IPS-NIHi7 (cell line): ENCODE measurements at regions not wholly inside any gene's neighbourhood (a gene's known extent, or its start where the extent isn't known, plus 50 kb on each side); places are given as distances from the start of the nearest gene placed in this dataset.
"Not testable (repeated sequence)": the region's sequence is repeated elsewhere in the genome, so short reads cannot be mapped to it uniquely, and the experiment has no call there.

Source experiments
- DNase-seq: peaks from one replicate; pipeline ENCODE4 v3.0.0; 2012; ENCODE audit warnings: mixed read lengths; ENCODE audit errors: extremely low spot score

GRCh38 chr3:195999176-195999575 lies 82.7 kb downstream of the TFRC start:
- not testable (repeated sequence) for DNase-seq

- not testable (repeated sequence) for DNase-seq
These were observed 85.6 kb downstream of the TFRC start for GRCh38 chr3:195996314-195996713.

GRCh38 chr3:195994343-195994742 lies 86.0 kb upstream of the TNK2 start:
- DNase-seq, result not testable (repeated sequence)

- not testable (repeated sequence) for DNase-seq
These were observed 85.3 kb upstream of the TNK2 start for GRCh38 chr3:195993671-195994070.

- DNase-seq, result not testable (repeated sequence)
These were observed 84.7 kb upstream of the TNK2 start for GRCh38 chr3:195992956-195993595.

- DNase-seq, result not testable (repeated sequence)
These were observed 83.6 kb upstream of the TNK2 start for GRCh38 chr3:195991986-195992385.

GRCh38 chr3:195991243-195991642 lies 82.9 kb upstream of the TNK2 start:
- DNase-seq, result not testable (repeated sequence)

GRCh38 chr3:195990841-195991174 lies 82.5 kb upstream of the TNK2 start:
- not testable (repeated sequence) for DNase-seq

- DNase-seq, result peak; percentile 15
These were observed 81.8 kb upstream of the TNK2 start for GRCh38 chr3:195989921-195990840.

- DNase-seq, result not testable (repeated sequence)
These were observed 81.0 kb upstream of the TNK2 start for GRCh38 chr3:195989197-195989920.

- DNase-seq, result not testable (repeated sequence)
These were observed 80.4 kb upstream of the TNK2 start for GRCh38 chr3:195988764-195989163.

GRCh38 chr3:195987001-195987400 lies 78.7 kb upstream of the TNK2 start:
- not testable (repeated sequence) for DNase-seq

GRCh38 chr3:195986576-195986975 lies 78.2 kb upstream of the TNK2 start:
- DNase-seq, result not testable (repeated sequence)

- not testable (repeated sequence) for DNase-seq
These were observed 77.1 kb upstream of the TNK2 start for GRCh38 chr3:195985348-195985920.

- DNase-seq, result not testable (repeated sequence)
These were observed 76.2 kb upstream of the TNK2 start for GRCh38 chr3:195984392-195985030.

GRCh38 chr3:195983880-195984279 lies 75.5 kb upstream of the TNK2 start:
- not testable (repeated sequence) for DNase-seq

- not testable (repeated sequence) for DNase-seq
These were observed 74.4 kb upstream of the TNK2 start for GRCh38 chr3:195982754-195983153.

GRCh38 chr3:195981778-195982177 lies 73.4 kb upstream of the TNK2 start:
- DNase-seq, result not testable (repeated sequence)

- not testable (repeated sequence) for DNase-seq
These were observed 71.5 kb upstream of the TNK2 start for GRCh38 chr3:195979877-195980276.

GRCh38 chr3:195978585-195978984 lies 70.2 kb upstream of the TNK2 start:
- DNase-seq, result not testable (repeated sequence)

- not testable (repeated sequence) for DNase-seq
These were observed 68.5 kb upstream of the TNK2 start for GRCh38 chr3:195976876-195977275.
